CD4-positive, alpha-beta memory T cell (primary cell): ENCODE measurements at regions not wholly inside any gene's neighbourhood (a gene's known extent, or its start where the extent isn't known, plus 50 kb on each side); places are given as distances from the start of the nearest gene placed in this dataset.
"Not testable (repeated sequence)": the region's sequence is repeated elsewhere in the genome, so short reads cannot be mapped to it uniquely, and the experiment has no call there.

ENCODE experiments used
- CTCF ChIA-PET: fragments of 350-600 bp; sonication (Branson Sonifier 250); formaldehyde crosslinking; loops from one replicate; lab custom pipeline; 2021; ENCODE audit warnings: inconsistent platforms; ENCODE audit not compliant: partially characterized antibody; lab: Charles Lee
- POLR2A ChIA-PET: fragments of 350-600 bp; sonication (Branson Sonifier 250); formaldehyde crosslinking; loops from one replicate; lab custom pipeline; 2021; ENCODE audit not compliant: partially characterized antibody; lab: Charles Lee
- DNase-seq, 5 donors: peaks; one replicate each; pipeline versions ENCODE4 v3.0.0 to v3.0.0-alpha.2; 2020 to 2022; ENCODE audit warnings: mixed read lengths in 1 of 5
- H3K27ac ChIP-seq: one replicate; pipeline ENCODE4 v1.7.0; 2013; ENCODE audit warnings: low read depth, low read length
- H3K27me3 ChIP-seq: 2 replicates; pipeline ENCODE4 v1.7.0; 2013; ENCODE audit warnings: mild to moderate bottlenecking, low read length, moderate library complexity; ENCODE audit not compliant: insufficient read depth
- H3K36me3 ChIP-seq: 2 replicates; pipeline ENCODE4 v1.7.0; 2013; ENCODE audit warnings: mild to moderate bottlenecking, low read length, moderate library complexity; ENCODE audit not compliant: insufficient read depth
- H3K4me1 ChIP-seq: 2 replicates; pipeline ENCODE4 v1.7.0; 2013; ENCODE audit warnings: mild to moderate bottlenecking, low read length, moderate library complexity; ENCODE audit not compliant: insufficient read depth
- H3K4me3 ChIP-seq, 2 donors: one replicate each; pipeline ENCODE4 v1.7.0; 2013; ENCODE audit warnings: low read length in 2 of 2, mild to moderate bottlenecking in 1 of 2
- H3K9me3 ChIP-seq, 2 donors: one replicate each; pipeline ENCODE4 v1.7.0; 2013; ENCODE audit warnings: low read length in 2 of 2, control low read depth in 1 of 2; ENCODE audit not compliant: control insufficient read depth in 1 of 2
- H3K27ac Mint-ChIP-seq, 7 donors: one replicate each; pipeline ENCODE4 v1.8.0; 2020 to 2021; ENCODE audit warnings: mixed read lengths in 7 of 7, mild to moderate bottlenecking in 6 of 7, inconsistent platforms in 3 of 7, moderate library complexity in 3 of 7
- H3K27me3 Mint-ChIP-seq, 2 donors: one replicate each; pipeline ENCODE4 v1.8.0; 2020 to 2021; ENCODE audit warnings: mixed read lengths in 2 of 2
- H3K36me3 Mint-ChIP-seq, 2 donors: one replicate each; pipeline ENCODE4 v1.8.0; 2020 to 2021; ENCODE audit warnings: mixed read lengths in 2 of 2, inconsistent platforms in 1 of 2, mild to moderate bottlenecking in 1 of 2
- H3K4me1 Mint-ChIP-seq, 4 donors: one replicate each; pipeline ENCODE4 v1.8.0; 2020 to 2021; ENCODE audit warnings: mixed read lengths in 4 of 4, mild to moderate bottlenecking in 1 of 4
- H3K4me3 Mint-ChIP-seq, 8 donors: one replicate each; pipeline ENCODE4 v1.8.0; 2020 to 2021; ENCODE audit warnings: mixed read lengths in 8 of 8, mild to moderate bottlenecking in 7 of 8, moderate library complexity in 6 of 8, inconsistent platforms in 3 of 8
- H3K9me3 Mint-ChIP-seq, 8 donors: one replicate each; pipeline ENCODE4 v1.8.0; 2020 to 2021; ENCODE audit warnings: mixed read lengths in 8 of 8, mild to moderate bottlenecking in 5 of 8, inconsistent platforms in 3 of 8, moderate library complexity in 1 of 8
- intact Hi-C: fragments of 100-400 bp; cut with micrococcal nuclease; formaldehyde crosslinking; loops from one replicate; pipeline ENCODE4 v1.15.1; 2023

DNA sequence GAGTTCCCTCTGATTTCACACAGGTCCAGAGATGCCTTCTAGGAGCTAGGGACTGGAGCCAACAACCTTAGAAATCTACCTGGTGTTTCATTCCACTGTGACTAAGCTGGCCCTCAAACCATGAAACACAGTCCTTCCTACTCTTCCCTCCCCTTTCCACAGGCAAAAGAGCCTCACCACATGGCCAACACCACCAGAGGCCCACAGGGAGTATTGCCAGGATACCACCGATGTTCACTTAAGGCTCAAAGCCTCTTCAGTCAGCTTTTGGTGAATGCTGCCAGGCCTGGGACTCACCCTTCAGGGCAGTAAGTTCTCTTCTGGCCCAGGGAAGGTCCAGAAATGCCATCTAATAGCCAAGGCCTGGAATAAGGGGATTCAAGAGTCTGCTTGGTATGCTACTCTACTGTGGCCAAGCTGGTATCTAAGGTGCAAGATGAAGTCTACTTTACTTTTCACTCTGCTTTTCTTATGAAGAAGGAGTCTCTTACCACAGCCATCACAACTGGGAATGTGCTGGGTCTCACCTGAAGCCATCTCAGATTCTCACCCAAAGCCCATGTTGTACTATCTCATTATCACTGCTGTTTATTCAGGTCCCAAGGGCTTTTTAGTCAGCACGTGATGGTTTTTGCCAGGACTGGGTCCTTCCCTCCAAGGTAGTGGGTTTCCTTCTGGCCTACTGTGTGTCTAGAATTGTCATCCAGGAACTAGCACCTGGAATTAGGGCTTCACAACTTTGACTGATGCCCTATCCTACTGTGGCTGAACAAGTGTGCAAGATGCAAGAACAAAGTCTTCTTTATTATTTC is 1018.4 kb downstream of the TAF11L14 start:
- DNase-seq = no peak
- no peak overlapping the region for H3K27ac Mint-ChIP-seq
- CTCF ChIA-PET = no interaction called here
- H3K36me3 Mint-ChIP-seq = no peaks in the 10 kb centered on the region
- peaks cover 3 to 27% (median 10%) of the 10 kb centered on the region in 8 donors for H3K9me3 Mint-ChIP-seq
- Histone ChIP-seq H3K27me3 (no peaks in the 10 kb centered on the region), H3K27ac (no peak overlapping the region), H3K4me1 (no peaks in the 10 kb centered on the region), H3K36me3 (no peaks in the 10 kb centered on the region), H3K9me3 (no peaks in the 10 kb centered on the region), H3K4me3 (no peak overlapping the region)
- intact Hi-C loops = no loop called here
- no peaks in the 10 kb centered on the region for H3K4me1 Mint-ChIP-seq
- no peak overlapping the region for H3K4me3 Mint-ChIP-seq
- H3K27me3 Mint-ChIP-seq = no peaks in the 10 kb centered on the region
- POLR2A ChIA-PET = no interaction called here

DNA sequence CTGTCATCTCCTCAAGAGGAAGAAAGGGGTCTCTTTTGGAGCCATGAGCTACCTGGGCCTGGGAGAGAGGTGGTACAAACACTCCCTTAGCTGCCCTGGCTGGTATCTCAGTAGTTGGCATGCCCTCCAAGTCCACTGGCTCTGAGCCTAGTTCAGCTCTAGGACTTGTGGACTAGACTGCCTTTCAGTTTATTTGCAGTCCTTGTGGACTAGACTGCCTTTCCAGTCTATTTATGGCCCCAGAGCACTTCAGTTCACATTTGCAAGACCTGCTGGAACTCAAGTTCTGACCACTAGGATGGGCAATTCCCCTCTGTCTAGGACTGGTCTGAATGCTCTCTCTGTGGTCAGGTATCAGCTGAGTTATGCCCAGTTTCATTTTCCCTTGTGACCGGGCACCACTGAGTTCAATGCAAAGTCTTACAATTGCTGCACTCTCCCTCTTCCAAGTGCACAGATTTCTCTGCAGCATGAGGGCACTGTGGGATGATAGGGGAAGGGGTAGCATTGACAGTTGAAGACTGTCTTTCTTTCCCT is 1019.0 kb downstream of the TAF11L14 start:
- H3K4me1 ChIP-seq = no peaks in the 10 kb centered on the region
- no peak overlapping the region for H3K27ac Mint-ChIP-seq
- CTCF ChIA-PET = no interaction called here
- H3K9me3 Mint-ChIP-seq = peaks cover 3 to 24% (median 10%) of the 10 kb centered on the region in 8 donors
- no peaks in the 10 kb centered on the region for H3K4me1 Mint-ChIP-seq
- no peak overlapping the region for H3K4me3 ChIP-seq
- DNase-seq = no peak
- POLR2A ChIA-PET = no interaction called here
- H3K36me3 Mint-ChIP-seq = no peaks in the 10 kb centered on the region
- H3K36me3 ChIP-seq = no peaks in the 10 kb centered on the region
- H3K27ac ChIP-seq = no peak overlapping the region
- intact Hi-C loops = no loop called here
- no peaks in the 10 kb centered on the region for H3K9me3 ChIP-seq
- H3K27me3 Mint-ChIP-seq = no peaks in the 10 kb centered on the region
- no peak overlapping the region for H3K4me3 Mint-ChIP-seq
- no peaks in the 10 kb centered on the region for H3K27me3 ChIP-seq

DNA sequence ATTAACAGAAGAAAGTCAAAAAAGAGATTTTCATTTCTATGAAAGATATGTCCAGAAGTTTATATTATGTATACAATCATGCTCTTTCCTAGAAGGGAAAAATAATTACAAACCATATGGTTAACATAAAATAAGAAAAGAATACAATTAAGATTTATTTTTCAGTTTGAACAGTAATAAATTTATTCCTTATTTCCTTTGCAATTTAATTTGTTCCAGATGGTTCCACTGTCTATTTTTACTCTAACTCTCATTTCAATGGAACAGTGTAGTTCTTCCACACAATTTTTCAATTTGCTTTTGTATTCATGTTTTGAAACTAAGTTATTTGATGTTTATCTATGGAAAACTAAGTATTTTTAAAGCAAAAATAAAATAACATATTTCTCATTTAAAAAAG is 1026.3 kb downstream of the TAF11L14 start:
- CTCF ChIA-PET = no interaction called here
- H3K27ac ChIP-seq = no peak overlapping the region
- no peak for DNase-seq
- no peaks in the 10 kb centered on the region for H3K27me3 ChIP-seq
- peaks cover 0 to 2% (median 0%) of the 10 kb centered on the region in 8 donors for H3K9me3 Mint-ChIP-seq
- POLR2A ChIA-PET = no interaction called here
- H3K27me3 Mint-ChIP-seq = no peaks in the 10 kb centered on the region
- no peaks in the 10 kb centered on the region for H3K36me3 Mint-ChIP-seq
- intact Hi-C loops = no loop called here
- no peak overlapping the region for H3K27ac Mint-ChIP-seq
- no peaks in the 10 kb centered on the region for H3K4me1 Mint-ChIP-seq
- H3K4me3 ChIP-seq = no peak overlapping the region
- H3K36me3 ChIP-seq = no peaks in the 10 kb centered on the region
- no peaks in the 10 kb centered on the region for H3K9me3 ChIP-seq
- H3K4me1 ChIP-seq = no peaks in the 10 kb centered on the region
- no peak overlapping the region for H3K4me3 Mint-ChIP-seq

DNA sequence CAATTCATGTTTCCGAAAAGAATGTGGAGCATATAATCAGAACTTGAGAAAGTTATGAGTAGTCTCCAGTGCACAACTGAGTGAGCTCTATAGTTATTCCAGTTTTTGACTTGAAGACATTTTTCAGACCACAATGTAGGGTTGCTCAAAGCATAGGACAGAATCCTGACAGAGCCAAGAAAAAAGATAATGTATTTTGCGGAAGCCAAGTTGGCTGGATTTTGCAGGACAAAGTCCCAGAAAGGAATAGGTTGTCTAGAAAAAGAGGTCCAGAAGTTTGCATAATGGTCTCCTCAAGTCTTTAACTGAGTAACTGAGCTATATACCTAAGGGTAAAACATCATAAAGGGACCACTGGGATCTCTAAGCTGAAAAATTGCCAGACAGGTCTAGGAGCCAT is 1028.0 kb downstream of the TAF11L14 start:
- Mint-ChIP-seq H3K4me1 (no peaks in the 10 kb centered on the region), H3K4me3 (no peak overlapping the region)
- intact Hi-C loops = no loop called here

DNA sequence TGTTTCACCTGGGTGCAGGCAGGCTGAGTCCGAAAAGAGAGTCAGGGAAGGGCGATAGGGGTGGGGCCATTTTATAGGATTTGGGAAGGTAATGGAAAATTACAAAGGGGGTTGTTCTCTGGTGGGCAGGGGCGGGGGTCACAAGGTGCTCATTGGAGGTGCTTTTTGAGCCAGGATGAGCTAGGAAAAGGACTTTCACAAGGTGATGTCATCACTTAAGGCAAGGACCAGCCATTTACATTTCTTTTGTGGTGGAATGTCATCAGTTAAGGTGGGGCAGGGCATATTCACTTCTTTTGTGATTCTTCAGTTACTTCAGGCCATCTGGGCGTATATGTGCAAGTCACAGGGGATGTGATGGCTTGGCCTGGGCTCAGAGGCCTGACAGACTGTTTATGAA is 1040.0 kb downstream of the TAF11L14 start:
- H3K4me3 Mint-ChIP-seq, H3K9me3 ChIP-seq, intact Hi-C loops, POLR2A ChIA-PET, H3K9me3 Mint-ChIP-seq, CTCF ChIA-PET, H3K4me1 ChIP-seq, H3K36me3 Mint-ChIP-seq, H3K36me3 ChIP-seq, H3K4me3 ChIP-seq, H3K4me1 Mint-ChIP-seq, H3K27me3 Mint-ChIP-seq, DNase-seq, H3K27ac Mint-ChIP-seq, H3K27me3 ChIP-seq, H3K27ac ChIP-seq: not testable (repeated sequence)

More for the DNA sequence above, 1028.0 kb downstream of the TAF11L14 start:
- peaks cover 0 to 2% (median 0%) of the 10 kb centered on the region in 8 donors for H3K9me3 Mint-ChIP-seq
- CTCF ChIA-PET = no interaction called here
- Histone ChIP-seq H3K4me3 (no peak overlapping the region), H3K27me3 (no peaks in the 10 kb centered on the region), H3K9me3 (no peaks in the 10 kb centered on the region), H3K27ac (no peak overlapping the region), H3K4me1 (no peaks in the 10 kb centered on the region), H3K36me3 (no peaks in the 10 kb centered on the region)
- POLR2A ChIA-PET = no interaction called here
- no peaks in the 10 kb centered on the region for H3K36me3 Mint-ChIP-seq
- H3K27ac Mint-ChIP-seq = no peak overlapping the region
- DNase-seq = no peak
- H3K27me3 Mint-ChIP-seq = no peaks in the 10 kb centered on the region

DNA sequence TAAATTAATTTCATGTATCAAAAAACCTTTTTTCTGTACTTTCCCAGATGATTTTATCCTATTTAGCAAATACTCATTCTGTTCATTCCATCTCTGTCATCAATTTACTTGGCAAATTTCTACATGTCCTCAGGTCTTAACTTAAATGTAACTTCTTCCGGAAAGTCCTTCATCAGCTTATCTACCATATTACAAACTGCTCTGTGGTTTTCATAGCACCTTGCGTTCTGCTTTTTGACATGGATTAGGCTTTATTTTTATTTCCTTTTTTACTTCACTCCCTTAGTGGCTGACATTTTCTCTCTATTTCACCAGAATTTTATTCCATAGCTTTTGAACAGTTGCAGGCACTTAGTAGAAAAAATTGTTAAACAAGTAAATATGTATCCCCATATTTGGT is 1040.8 kb downstream of the TAF11L14 start:
- CTCF ChIA-PET = no interaction called here
- Mint-ChIP-seq H3K4me1 (no peaks in the 10 kb centered on the region), H3K27me3 (no peaks in the 10 kb centered on the region), H3K4me3 (no peak overlapping the region), H3K27ac (no peak overlapping the region), H3K36me3 (no peaks in the 10 kb centered on the region), H3K9me3 (peaks cover 0 to 8% (median 0%) of the 10 kb centered on the region in 8 donors)
- Histone ChIP-seq H3K4me1 (no peaks in the 10 kb centered on the region), H3K27me3 (no peaks in the 10 kb centered on the region), H3K4me3 (no peak overlapping the region), H3K9me3 (no peaks in the 10 kb centered on the region), H3K36me3 (no peaks in the 10 kb centered on the region), H3K27ac (no peak overlapping the region)
- intact Hi-C loops = no loop called here
- no peak for DNase-seq
- POLR2A ChIA-PET = no interaction called here

DNA sequence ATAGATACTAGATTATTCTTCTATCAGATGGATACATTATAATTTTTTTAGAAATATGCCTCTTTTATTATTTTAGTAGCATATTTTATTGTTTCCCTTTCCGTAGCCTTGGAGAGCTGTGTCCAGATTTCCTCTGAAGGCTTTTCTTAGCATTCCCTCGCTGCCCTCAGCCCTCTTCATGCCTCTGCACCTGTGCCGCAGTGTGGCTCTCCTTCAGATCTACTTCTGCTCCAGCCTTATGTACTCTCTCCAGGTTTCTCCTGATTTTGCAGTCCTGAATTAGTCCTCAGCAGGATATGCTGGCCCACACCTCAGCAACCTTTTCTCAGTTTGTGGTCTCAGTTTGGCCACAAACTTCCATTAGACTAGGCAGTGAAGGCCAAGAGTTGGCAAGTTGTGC is 1052.0 kb downstream of the TAF11L14 start:
- CTCF ChIA-PET = no interaction called here
- intact Hi-C loops = no loop called here
- no peak for DNase-seq

More for the DNA sequence above, 1052.0 kb downstream of the TAF11L14 start:
- peaks cover 2 to 24% (median 11%) of the 10 kb centered on the region in 8 donors for H3K9me3 Mint-ChIP-seq
- H3K4me3 ChIP-seq = no peak overlapping the region
- H3K36me3 ChIP-seq = no peaks in the 10 kb centered on the region
- no peaks in the 10 kb centered on the region for H3K4me1 Mint-ChIP-seq
- H3K27ac Mint-ChIP-seq = no peak overlapping the region
- no peaks in the 10 kb centered on the region for H3K27me3 Mint-ChIP-seq
- no peaks in the 10 kb centered on the region for H3K9me3 ChIP-seq
- peaks cover 0 to 3% of the 10 kb centered on the region in 2 donors for H3K36me3 Mint-ChIP-seq
- POLR2A ChIA-PET = no interaction called here
- no peaks in the 10 kb centered on the region for H3K27me3 ChIP-seq
- no peak overlapping the region for H3K27ac ChIP-seq
- no peaks in the 10 kb centered on the region for H3K4me1 ChIP-seq
- H3K4me3 Mint-ChIP-seq = no peak overlapping the region
